Endothelial cell (in vitro differentiated cells): ENCODE measurements at regions not wholly inside any gene's neighbourhood (a gene's known extent, or its start where the extent isn't known, plus 50 kb on each side); places are given as distances from the start of the nearest gene placed in this dataset.
A peak's percentile ranks its signal among the peaks of the same experiment; 100 is the strongest.

Source experiments
- DNase-seq: peaks from one replicate; pipeline ENCODE4 v3.0.0; 2021; ENCODE audit warnings: low spot score
- H3K27ac Mint-ChIP-seq: one replicate; pipeline ENCODE4 v1.8.0; 2021; ENCODE audit warnings: mixed read lengths, inconsistent platforms; ENCODE audit not compliant: unreplicated experiment
- H3K27me3 Mint-ChIP-seq: one replicate; pipeline ENCODE4 v1.8.0; 2021; ENCODE audit warnings: mild to moderate bottlenecking, moderate library complexity, mixed read lengths, inconsistent platforms; ENCODE audit not compliant: unreplicated experiment
- H3K36me3 Mint-ChIP-seq: one replicate; pipeline ENCODE4 v1.8.0; 2021; ENCODE audit warnings: mild to moderate bottlenecking, low read depth, mixed read lengths, inconsistent platforms; ENCODE audit not compliant: unreplicated experiment
- H3K4me1 Mint-ChIP-seq: one replicate; pipeline ENCODE4 v1.8.0; 2021; ENCODE audit warnings: mild to moderate bottlenecking, mixed read lengths, inconsistent platforms; ENCODE audit not compliant: unreplicated experiment
- H3K4me3 Mint-ChIP-seq: one replicate; pipeline ENCODE4 v1.8.0; 2021; ENCODE audit warnings: mild to moderate bottlenecking, mixed read lengths, inconsistent platforms; ENCODE audit not compliant: unreplicated experiment
- H3K9me3 Mint-ChIP-seq: one replicate; pipeline ENCODE4 v1.8.0; 2021; ENCODE audit warnings: mixed read lengths, inconsistent platforms; ENCODE audit not compliant: unreplicated experiment
- TF ChIP-seq, protein P1 (sequence below): fragments of 200-600 bp; sonication (generic); IDR thresholded peaks from one replicate; pipeline ENCODE4 v1.5.0; 2021; ENCODE audit warnings: antibody characterized with exemption; ENCODE audit not compliant: unreplicated experiment

DNA sequence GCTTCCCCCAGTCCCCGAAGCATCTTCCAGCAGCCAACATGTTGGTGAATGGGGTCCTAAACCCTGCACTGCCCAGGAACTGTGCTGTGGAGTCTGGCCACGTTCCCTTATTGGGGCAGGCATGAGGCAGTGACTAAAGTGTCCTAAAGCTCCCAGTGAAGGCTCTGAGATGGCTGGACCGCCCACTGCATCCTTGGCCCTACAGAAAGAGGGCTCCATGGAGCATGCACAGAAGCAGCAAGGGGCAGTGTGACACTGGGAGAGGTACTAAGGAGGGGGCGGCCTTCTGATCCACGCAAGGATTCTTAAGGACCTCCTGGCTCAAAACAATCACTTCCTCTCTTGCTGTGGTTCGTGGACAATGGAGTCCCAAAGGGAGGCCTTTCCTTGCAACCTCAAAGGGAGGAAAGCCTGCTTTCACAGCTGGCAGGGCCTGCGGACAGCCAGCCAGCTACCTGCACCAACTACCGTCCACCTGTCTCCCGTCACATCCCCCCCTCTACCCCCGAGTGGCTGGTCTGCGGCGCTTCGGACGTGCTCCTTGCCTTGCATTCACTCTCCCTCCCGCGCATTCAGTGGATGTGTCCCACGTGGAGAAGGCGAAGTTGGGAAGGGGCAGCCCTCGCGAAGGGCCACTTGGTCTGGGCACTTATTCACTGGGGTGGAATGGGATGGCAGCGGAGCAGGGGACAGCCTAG is 63.9 kb upstream of the STARD13 start:
- TF ChIP-seq, protein P1, sequence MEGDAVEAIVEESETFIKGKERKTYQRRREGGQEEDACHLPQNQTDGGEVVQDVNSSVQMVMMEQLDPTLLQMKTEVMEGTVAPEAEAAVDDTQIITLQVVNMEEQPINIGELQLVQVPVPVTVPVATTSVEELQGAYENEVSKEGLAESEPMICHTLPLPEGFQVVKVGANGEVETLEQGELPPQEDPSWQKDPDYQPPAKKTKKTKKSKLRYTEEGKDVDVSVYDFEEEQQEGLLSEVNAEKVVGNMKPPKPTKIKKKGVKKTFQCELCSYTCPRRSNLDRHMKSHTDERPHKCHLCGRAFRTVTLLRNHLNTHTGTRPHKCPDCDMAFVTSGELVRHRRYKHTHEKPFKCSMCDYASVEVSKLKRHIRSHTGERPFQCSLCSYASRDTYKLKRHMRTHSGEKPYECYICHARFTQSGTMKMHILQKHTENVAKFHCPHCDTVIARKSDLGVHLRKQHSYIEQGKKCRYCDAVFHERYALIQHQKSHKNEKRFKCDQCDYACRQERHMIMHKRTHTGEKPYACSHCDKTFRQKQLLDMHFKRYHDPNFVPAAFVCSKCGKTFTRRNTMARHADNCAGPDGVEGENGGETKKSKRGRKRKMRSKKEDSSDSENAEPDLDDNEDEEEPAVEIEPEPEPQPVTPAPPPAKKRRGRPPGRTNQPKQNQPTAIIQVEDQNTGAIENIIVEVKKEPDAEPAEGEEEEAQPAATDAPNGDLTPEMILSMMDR = no peak
- Mint-ChIP-seq H3K9me3 (no peaks in the 10 kb centered on the region), H3K4me3 (peak overlapping the region; percentile 90), H3K27me3 (peaks cover 5% of the 10 kb centered on the region), H3K36me3 (peaks cover 18% of the 10 kb centered on the region), H3K27ac (no peak overlapping the region), H3K4me1 (peaks cover 59% of the 10 kb centered on the region)
- DNase-seq = no peak

DNA sequence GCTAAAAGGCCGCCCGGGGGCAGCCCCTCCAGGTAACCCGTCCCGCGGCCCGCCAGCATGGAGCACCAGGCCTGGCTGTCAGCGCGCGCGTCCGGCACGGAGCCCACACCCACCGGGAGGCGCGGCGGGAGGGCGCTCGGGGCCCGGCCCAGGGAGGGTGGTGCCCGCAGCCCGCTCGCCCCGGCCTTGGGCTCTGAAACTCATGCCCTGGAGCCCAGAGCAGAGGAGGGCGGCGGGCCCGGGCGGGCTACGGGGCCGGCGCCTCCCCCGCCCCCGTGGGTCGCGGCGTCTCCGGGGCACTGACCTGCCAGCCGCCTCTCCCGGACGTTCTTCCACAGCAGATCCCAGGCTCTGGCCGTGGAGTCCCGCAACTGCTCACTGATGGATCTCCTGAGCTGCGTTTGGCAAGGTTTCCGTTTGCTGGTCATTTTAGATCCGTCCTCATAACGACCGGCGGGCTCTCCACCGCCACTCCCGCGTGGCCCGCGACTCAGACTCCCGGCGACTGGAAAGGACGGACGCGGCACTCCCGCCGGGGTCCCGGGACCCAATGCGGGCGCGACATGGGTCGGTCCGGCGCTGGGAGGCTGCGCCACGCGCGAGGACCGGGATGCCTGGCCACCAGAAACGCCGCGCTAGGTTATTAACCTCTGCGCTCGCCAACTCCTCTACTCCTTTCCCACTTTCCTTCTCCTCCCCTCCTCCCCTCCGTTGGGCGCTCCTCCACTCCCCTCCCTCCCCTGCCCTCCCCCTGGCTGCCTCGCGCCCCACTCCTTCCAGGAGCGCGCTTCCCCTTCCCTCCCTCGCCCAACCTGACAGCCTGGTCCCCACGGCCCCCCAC is 64.7 kb upstream of the STARD13 start:
- TF ChIP-seq, protein P1 = no peak
- H3K27me3 Mint-ChIP-seq = peaks cover 5% of the 10 kb centered on the region
- peak overlapping the region; percentile 98 for H3K4me3 Mint-ChIP-seq
- H3K4me1 Mint-ChIP-seq = peaks cover 56% of the 10 kb centered on the region
- peak overlapping the region; percentile 98 for H3K27ac Mint-ChIP-seq
- no peaks in the 10 kb centered on the region for H3K9me3 Mint-ChIP-seq
- peaks cover 18% of the 10 kb centered on the region for H3K36me3 Mint-ChIP-seq
- peak; percentile 56 for DNase-seq

DNA sequence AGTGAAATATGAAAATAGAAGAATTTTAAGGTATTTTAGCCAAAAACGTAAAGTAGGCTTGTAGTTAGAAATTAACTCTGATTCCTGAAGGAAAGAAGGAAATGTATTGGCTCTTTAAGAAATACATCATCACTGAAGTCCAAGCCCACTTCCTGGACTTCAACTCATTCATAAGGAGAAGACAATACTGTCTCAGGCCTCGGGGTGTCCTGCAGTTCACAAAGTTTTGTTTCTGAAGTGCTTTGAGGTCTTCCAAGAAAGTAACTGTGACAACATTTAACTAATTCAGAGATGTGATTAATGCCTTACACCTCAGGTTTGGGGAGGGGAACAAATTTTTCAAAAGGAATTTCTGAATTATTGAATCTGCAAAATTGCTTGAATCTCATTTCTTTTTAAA is 65.8 kb upstream of the STARD13 start:
- Mint-ChIP-seq H3K4me3 (peak overlapping the region; percentile 98), H3K27me3 (peaks cover 5% of the 10 kb centered on the region), H3K27ac (peak overlapping the region; percentile 98), H3K9me3 (no peaks in the 10 kb centered on the region), H3K4me1 (peaks cover 49% of the 10 kb centered on the region), H3K36me3 (peaks cover 13% of the 10 kb centered on the region)
- no peak for DNase-seq
- TF ChIP-seq, protein P1 = no peak

DNA sequence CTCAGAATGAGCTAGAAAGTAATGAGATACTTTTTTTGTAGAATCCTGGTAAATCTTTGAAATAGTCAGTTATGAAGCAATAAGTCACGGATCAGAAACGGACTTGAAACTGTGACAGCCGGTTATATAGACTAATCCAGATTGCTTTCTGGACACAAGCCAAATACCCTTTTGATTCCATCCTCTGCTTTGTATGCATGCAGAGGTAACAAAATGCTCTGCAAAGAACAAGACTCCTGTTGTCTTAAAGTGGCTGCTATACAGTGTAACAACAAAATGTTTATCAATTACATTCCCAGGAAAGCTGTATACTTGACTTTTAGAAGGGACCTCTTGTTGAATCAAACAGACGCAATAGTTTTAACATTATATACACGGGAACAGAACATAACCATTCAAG is 66.5 kb upstream of the STARD13 start:
- H3K27me3 Mint-ChIP-seq = peaks cover 5% of the 10 kb centered on the region
- no peaks in the 10 kb centered on the region for H3K9me3 Mint-ChIP-seq
- TF ChIP-seq, protein P1 = no peak
- peak overlapping the region; percentile 44 for H3K27ac Mint-ChIP-seq
- H3K4me3 Mint-ChIP-seq = no peak overlapping the region
- H3K4me1 Mint-ChIP-seq = peaks cover 49% of the 10 kb centered on the region
- peaks cover 12% of the 10 kb centered on the region for H3K36me3 Mint-ChIP-seq
- DNase-seq = no peak

DNA sequence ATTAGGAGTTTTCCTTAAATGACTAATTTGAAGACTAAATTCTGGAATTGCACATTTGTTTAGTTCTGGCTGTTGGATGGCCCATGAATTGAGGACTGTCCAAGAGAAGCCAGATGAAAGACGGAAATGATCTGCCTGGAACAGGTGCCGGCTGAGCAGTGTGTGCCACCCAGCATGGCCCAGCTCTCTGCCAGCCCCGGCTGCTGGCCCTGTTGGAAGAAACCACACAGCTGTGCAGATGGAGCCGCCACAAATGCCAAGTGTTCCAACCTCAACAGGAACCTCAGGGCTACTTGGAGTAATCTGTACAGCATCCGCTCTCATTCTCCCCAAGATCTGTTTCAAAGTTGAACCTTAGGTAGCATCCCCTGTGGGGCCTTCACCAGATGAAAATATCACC is 67.0 kb upstream of the STARD13 start:
- Mint-ChIP-seq H3K27ac (peak overlapping the region; percentile 96), H3K9me3 (no peaks in the 10 kb centered on the region), H3K4me1 (peaks cover 49% of the 10 kb centered on the region), H3K4me3 (no peak overlapping the region), H3K27me3 (peaks cover 5% of the 10 kb centered on the region), H3K36me3 (peaks cover 10% of the 10 kb centered on the region)
- TF ChIP-seq, protein P1 = no peak
- no peak for DNase-seq
